ENCODE measurements at regions not wholly inside any gene's neighbourhood (a gene's known extent, or its start where the extent isn't known, plus 50 kb on each side); places are given as distances from the start of the nearest gene placed in this dataset.

DNA sequence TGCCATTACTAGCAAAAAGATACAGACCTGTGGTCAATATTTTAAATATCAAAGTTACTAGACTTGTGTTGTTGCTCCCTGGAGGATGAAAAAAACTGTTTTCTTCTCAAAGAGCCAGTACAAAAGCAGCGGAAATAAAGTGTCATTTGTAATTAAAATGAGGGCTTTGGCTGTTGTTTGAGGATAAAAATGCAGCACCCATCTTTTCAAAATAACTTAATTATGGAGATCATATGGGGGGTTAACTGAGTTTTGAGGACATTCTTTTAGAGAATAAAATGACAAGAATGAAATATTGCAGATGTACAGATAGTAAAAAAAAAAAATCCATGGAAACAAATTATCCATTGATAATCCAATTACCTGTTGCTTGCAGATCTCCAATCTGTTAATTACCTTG, 1484.4 kb downstream of the LRRC4C start:
- TF ChIP-seq POLR2AphosphoS5 (IDR thresholded peaks at IDR 0.05) (no peak), POLR2A (IDR thresholded peaks at IDR 0.05) (no peak)
- TF ChIP-seq, protein P1, sequence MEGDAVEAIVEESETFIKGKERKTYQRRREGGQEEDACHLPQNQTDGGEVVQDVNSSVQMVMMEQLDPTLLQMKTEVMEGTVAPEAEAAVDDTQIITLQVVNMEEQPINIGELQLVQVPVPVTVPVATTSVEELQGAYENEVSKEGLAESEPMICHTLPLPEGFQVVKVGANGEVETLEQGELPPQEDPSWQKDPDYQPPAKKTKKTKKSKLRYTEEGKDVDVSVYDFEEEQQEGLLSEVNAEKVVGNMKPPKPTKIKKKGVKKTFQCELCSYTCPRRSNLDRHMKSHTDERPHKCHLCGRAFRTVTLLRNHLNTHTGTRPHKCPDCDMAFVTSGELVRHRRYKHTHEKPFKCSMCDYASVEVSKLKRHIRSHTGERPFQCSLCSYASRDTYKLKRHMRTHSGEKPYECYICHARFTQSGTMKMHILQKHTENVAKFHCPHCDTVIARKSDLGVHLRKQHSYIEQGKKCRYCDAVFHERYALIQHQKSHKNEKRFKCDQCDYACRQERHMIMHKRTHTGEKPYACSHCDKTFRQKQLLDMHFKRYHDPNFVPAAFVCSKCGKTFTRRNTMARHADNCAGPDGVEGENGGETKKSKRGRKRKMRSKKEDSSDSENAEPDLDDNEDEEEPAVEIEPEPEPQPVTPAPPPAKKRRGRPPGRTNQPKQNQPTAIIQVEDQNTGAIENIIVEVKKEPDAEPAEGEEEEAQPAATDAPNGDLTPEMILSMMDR (IDR thresholded peaks at IDR 0.05) = no peak
